ENCODE measurements at regions not wholly inside any gene's neighbourhood (a gene's known extent, or its start where the extent isn't known, plus 50 kb on each side); places are given as distances from the start of the nearest gene placed in this dataset.
"Not testable (repeated sequence)": the region's sequence is repeated elsewhere in the genome, so short reads cannot be mapped to it uniquely, and the experiment has no call there.

DNA sequence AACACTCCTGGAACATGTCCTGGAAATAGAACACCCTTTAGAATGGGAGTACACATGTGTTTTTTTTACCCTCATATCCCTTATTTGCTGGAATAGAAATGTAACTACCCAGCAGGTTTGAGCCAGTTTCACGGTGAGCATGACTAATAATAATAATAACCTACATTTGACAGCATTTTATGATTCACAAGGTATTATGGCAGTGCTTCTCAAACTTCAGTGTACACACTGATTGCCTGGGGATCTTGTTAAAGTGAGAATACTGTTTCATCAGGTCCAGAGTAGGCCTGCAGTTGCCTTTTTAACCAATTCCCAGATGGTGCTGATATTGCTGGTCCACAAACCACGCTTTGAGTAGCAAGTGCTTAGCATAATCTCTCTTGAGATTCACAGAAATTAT lies 63.9 kb downstream of the NFKBIZ start:
- DNase-seq, result no peak
- Histone ChIP-seq H3K9ac (ENCODE audit: low read depth in 2 of 2, low read length in 2 of 2) (no peak overlapping the region), H3K27me3 (no peaks in the 10 kb centered on the region), H3K36me3 (no peaks in the 10 kb centered on the region), H3K27ac (no peak overlapping the region), H3K9me3 (no peaks in the 10 kb centered on the region), H3K4me1 (no peaks in the 10 kb centered on the region), H3K4me3 (no peak overlapping the region)
- intact Hi-C loops (cut with DNase I), result no loop called here
- TF ChIP-seq, protein P1, sequence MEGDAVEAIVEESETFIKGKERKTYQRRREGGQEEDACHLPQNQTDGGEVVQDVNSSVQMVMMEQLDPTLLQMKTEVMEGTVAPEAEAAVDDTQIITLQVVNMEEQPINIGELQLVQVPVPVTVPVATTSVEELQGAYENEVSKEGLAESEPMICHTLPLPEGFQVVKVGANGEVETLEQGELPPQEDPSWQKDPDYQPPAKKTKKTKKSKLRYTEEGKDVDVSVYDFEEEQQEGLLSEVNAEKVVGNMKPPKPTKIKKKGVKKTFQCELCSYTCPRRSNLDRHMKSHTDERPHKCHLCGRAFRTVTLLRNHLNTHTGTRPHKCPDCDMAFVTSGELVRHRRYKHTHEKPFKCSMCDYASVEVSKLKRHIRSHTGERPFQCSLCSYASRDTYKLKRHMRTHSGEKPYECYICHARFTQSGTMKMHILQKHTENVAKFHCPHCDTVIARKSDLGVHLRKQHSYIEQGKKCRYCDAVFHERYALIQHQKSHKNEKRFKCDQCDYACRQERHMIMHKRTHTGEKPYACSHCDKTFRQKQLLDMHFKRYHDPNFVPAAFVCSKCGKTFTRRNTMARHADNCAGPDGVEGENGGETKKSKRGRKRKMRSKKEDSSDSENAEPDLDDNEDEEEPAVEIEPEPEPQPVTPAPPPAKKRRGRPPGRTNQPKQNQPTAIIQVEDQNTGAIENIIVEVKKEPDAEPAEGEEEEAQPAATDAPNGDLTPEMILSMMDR (IDR thresholded peaks at IDR 0.05), result no peak

DNA sequence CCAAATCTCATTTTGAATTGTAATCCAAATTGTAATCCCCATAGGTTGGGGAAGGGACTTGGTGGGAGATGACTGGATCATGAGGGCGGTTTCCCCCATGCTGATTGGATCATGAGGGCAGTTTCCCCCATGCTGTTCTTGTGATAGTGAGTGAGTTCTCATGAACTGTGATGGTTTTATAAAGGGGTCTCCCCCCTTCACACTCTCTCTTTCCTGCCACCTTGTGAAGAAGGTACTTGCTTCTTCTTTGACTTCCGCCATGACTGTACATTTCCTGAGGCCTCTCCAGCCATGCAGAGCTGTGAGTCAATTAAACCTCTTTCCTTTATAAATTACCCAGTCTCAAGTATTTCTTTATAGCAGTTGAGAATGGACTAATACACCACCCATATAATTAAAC lies 68.4 kb downstream of the NFKBIZ start:
- H3K36me3 ChIP-seq; intact Hi-C loops (cut with DNase I); H3K4me3 ChIP-seq; DNase-seq; H3K27ac ChIP-seq; H3K9ac ChIP-seq (ENCODE audit: low read depth in 2 of 2, low read length in 2 of 2); H3K4me1 ChIP-seq; H3K27me3 ChIP-seq; H3K9me3 ChIP-seq: not testable (repeated sequence)

DNA sequence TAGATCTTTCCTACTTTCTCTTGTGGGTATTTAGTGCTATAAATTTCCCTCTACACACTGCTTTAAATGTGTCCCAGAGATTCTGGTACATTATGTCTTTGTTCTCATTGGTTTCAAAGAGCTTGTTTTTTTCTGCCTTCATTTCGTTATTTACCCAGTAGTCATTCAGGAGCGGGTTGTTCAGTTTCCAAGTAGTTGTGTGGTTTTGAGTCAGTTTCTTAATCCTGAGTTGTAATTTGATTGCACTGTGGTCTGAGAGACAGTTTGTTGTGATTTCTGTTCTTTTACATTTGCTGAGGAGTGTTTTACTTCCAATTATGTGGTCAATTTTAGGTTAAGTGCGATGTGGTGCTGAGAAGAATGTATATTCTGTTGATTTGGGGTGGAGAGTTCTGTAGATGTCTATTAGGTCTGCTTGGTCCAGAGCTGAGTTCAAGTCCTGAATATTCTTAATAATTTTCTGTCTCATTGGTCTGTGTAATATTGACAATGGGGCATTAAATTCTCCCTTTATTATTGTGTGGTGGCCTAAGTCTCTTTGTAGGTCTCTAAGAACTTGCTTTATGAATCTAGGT lies 72.9 kb downstream of the NFKBIZ start:
- H3K4me1 ChIP-seq; intact Hi-C loops (cut with DNase I); H3K36me3 ChIP-seq; H3K4me3 ChIP-seq; H3K9me3 ChIP-seq; H3K27ac ChIP-seq; DNase-seq; H3K27me3 ChIP-seq; H3K9ac ChIP-seq (ENCODE audit: low read depth in 2 of 2, low read length in 2 of 2): not testable (repeated sequence)

DNA sequence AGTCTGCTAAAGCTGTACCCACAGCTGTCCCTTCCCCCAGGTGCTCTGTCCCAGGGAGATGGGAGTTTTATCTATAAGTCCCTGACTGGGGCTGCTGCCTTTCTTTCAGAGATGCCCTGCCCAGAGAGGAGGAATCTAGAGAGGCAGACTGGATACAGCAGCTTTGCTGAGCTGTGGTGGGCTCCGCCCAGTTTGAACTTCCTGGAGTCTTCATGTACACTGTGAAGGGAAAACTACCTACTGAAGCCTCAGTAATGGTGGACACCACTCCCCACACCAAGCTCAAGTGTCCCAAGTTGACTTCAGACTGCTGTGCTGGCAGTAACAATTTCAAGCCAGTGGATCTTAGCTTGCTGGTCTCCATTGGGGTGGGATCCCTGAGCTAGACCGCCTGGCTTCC lies 75.3 kb downstream of the NFKBIZ start:
- H3K9ac ChIP-seq (ENCODE audit: low read depth in 2 of 2, low read length in 2 of 2); H3K36me3 ChIP-seq; H3K9me3 ChIP-seq; H3K27ac ChIP-seq; H3K4me3 ChIP-seq; H3K27me3 ChIP-seq; H3K4me1 ChIP-seq; intact Hi-C loops (cut with DNase I): not testable (repeated sequence)
- DNase-seq, result peak; percentile 57

DNA sequence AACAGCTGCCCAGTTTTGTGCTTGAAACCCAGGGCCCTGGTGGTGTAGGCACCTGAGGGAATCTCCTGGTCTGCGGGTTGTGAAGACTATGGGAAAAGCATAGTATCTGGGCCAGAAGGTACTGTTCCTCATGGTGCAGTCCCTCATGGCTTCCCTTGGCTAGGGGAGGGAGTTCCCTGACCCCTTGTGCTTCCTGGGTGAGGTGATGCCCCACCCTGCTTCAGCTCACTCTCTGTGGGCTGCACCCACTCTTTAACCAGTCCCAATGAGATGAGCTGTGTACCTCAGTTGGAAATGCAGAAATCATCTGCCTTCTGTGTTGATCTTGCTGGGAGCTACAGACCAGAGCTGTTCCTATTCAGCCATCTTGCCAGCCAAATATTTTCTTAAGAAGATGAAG lies 75.8 kb downstream of the NFKBIZ start:
- H3K27ac ChIP-seq; H3K9me3 ChIP-seq; intact Hi-C loops (cut with DNase I); H3K4me3 ChIP-seq; H3K9ac ChIP-seq (ENCODE audit: low read depth in 2 of 2, low read length in 2 of 2); H3K4me1 ChIP-seq; H3K27me3 ChIP-seq; DNase-seq; H3K36me3 ChIP-seq: not testable (repeated sequence)

DNA sequence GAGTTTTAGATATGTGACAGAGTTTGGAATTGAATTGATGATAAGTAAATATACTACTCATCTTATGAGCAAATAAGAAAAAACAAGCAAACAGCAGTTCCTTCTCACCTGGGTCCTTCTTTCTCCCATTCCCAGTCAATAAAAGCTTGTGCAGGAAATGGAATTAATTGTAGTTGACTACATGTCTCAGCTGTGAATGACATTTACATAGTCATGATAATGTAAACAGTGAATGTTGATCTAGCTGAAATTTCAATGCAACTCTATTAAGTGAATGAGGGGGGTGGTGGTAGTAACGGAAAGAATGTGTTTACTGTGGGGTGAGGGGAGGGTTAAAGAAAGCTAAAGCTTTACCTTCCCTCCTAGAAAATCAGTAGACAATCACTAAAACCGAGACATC lies 76.2 kb downstream of the NFKBIZ start:
- DNase-seq, result no peak
- no peaks in the 10 kb centered on the region for H3K9me3 ChIP-seq
- no peak overlapping the region for H3K9ac ChIP-seq (ENCODE audit: low read depth in 2 of 2, low read length in 2 of 2)
- H3K36me3 ChIP-seq, result no peaks in the 10 kb centered on the region
- no peaks in the 10 kb centered on the region for H3K4me1 ChIP-seq
- intact Hi-C loops (cut with DNase I), result no loop called here
- no peaks in the 10 kb centered on the region for H3K27me3 ChIP-seq
- TF ChIP-seq, protein P1 (IDR thresholded peaks at IDR 0.05), result no peak
- no peak overlapping the region for H3K27ac ChIP-seq
- no peak overlapping the region for H3K4me3 ChIP-seq

DNA sequence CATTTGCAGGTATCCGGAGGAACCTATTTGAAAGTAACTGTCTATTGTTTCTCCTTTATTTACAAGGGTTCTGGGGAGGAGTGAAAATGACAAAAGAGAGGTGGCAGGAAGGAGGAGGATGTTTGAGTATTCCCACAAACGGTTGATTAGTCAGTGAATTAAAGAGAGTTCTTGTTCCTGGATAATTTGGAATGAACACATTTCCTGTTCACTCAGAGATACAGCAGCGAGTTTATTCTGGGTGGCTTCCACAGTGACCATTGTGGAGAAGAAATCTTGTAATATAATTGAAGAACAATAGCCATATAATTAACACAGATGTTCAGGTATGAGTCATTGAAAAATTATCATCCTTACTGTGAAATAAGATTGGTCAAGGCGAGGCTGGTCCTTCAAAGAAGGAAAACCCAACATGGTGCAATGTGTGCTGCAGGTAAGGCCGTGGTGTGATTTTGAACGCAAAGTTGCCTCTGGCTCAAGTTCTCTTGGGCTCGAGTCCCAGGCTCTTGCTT lies 77.3 kb downstream of the NFKBIZ start:
- Histone ChIP-seq H3K4me3 (no peak overlapping the region), H3K4me1 (no peaks in the 10 kb centered on the region), H3K27me3 (no peaks in the 10 kb centered on the region), H3K36me3 (no peaks in the 10 kb centered on the region), H3K27ac (no peak overlapping the region), H3K9me3 (no peaks in the 10 kb centered on the region), H3K9ac (ENCODE audit: low read depth in 2 of 2, low read length in 2 of 2) (no peak overlapping the region)
- no peak for DNase-seq
- intact Hi-C loops (cut with DNase I), result no loop called here
- TF ChIP-seq, protein P1 (IDR thresholded peaks at IDR 0.05), result no peak
